Kasumi-1 (cell line): ENCODE measurements at regions not wholly inside any gene's neighbourhood (a gene's known extent, or its start where the extent isn't known, plus 50 kb on each side); places are given as distances from the start of the nearest gene placed in this dataset.
"Not testable (repeated sequence)": the region's sequence is repeated elsewhere in the genome, so short reads cannot be mapped to it uniquely, and the experiment has no call there.

Experiments used
- DNase-seq, 2 experiments: peaks; one replicate each; lab custom pipeline; 2025; lab: John Stamatoyannopoulos, UW

DNA sequence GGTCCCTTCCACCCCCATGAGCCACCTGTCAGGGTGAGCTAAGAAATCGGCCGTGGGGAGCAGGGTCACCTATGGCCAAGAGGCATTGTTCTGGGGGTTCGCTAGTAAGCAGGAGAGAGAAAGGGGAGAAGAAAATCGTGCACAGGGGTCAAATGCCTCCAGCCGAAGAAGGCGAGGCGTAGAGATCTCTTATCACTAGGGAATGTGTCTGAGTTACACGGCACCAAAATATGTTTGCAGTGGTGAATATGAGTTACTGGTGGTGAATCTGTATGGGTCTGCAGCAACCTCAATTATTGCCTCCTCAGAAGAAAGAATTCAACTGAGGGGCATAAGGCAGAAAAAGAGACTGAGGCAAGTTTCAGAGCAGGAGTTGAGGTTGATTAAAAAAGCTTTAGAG, 54.2 kb upstream of the RABGAP1L start:
- DNase-seq, result no peak

DNA sequence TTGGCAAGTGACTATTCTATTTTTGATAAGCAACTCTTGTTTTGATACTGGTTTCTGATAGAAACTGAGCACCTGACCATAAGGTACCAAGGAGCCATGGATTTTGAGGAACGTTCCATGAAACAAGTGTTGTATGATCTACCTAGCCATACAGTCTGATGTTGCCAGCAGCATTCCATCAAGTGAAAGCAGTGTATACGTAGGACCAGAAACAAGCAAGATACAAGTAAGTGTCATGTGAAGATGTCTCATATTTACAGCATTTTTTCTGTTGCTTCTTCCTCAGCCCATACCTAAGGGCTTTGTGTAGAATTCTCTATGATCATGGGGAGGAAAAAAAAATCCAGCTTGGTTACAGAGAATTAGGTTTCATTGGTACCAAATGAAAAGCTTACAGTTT, 55.6 kb upstream of the RABGAP1L start:
- no peak for DNase-seq

DNA sequence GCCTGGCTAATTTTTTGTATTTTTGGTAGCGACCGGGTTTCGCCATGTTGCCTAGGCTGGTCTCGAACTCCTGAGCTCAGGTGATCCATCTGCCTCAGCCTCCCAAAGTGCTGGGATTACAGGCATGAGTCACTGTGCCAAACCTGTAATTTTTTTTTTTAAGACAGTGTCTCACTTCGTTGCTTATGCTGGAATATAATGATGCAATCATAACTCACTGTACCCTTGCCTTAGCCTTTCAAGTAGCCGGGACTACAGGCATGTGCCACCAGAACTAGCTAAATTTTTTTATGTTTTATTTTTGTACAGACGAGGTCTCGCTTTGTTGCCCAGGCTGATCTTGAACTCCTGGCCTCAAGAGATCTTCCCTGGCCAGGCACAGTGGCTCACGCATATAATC, 57.3 kb upstream of the RABGAP1L start:
- not testable (repeated sequence) for DNase-seq

- no peak for DNase-seq
Measured at GRCh38 chr1:174097426-174097825, 61.9 kb upstream of the RABGAP1L start.

- DNase-seq, result not testable (repeated sequence)
Measured at GRCh38 chr1:174093789-174094188, 65.5 kb upstream of the RABGAP1L start.

GRCh38 chr1:174090471-174090870, 68.3 kb upstream of the RC3H1 start:
- no peak for DNase-seq

- no peak for DNase-seq
Measured at GRCh38 chr1:174080819-174081218, 58.7 kb upstream of the RC3H1 start.

DNA sequence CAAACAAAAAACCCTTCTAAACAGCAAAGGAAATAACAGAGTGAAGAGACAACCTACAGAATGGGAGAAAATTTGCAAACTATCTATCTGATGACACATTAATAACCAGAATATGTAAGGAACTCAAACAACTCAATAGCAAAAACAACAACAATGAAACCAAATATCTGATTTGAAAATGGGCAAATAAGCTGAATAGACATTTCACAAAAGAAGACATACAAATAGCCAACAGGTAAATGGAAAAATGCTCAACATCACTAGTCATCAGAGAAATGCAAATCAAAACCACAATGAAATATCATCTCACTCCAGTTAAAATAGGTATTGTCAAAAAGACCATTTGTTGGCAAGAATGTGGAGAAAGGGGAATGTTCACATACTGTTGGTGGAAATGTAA, 57.6 kb upstream of the RC3H1 start:
- DNase-seq, result no peak

- not testable (repeated sequence) for DNase-seq
Measured at GRCh38 chr1:174078916-174079315, 56.8 kb upstream of the RC3H1 start.

- DNase-seq, result no peak
Measured at GRCh38 chr1:174077749-174078490, 55.8 kb upstream of the RC3H1 start.

- no peak for DNase-seq
Measured at GRCh38 chr1:174075245-174075692, 53.1 kb upstream of the RC3H1 start.

DNA sequence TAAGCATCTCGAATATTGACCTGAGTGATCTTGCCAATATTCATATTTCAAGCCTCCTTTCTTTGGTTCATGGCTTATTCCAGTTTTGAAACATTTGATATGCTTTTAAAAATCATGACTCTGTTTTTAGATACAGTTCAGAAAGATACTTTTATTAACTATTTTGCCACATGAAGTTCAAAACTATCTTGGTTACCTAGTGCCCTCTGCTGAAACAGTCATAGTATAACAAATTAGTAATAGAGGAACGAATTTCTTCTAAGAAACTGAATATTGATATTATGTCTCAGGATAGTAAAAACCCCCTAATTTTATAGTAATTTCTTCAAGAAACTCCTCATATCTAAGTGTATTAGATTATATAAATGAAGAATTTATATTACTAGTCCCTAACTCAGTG, 52.6 kb upstream of the RC3H1 start:
- DNase-seq, result peak; percentile 80 to 82

DNA sequence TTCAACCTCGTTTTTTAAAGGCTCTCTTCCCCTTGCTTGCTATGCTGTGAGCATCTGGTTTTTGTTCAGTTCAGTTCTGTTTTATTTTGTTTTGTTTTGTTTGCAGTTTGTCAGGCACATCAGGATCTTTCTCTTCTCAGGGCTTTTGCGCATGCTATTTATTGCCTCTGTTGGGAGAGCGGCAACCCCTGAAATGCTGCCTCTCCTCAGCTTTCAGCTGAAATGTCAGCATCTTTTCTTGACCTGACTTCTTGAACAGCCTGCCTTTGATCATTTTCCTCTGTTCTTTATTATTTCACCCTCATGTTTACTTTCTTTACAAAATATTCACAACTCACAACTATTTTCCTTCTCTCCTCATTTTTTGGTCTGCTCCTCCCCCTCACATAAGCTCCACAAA, 50.4 kb upstream of the RC3H1 start:
- no peak for DNase-seq
